ENCODE measurements at regions not wholly inside any gene's neighbourhood (a gene's known extent, or its start where the extent isn't known, plus 50 kb on each side); places are given as distances from the start of the nearest gene placed in this dataset.
"Not testable (repeated sequence)": the region's sequence is repeated elsewhere in the genome, so short reads cannot be mapped to it uniquely, and the experiment has no call there.

DNA sequence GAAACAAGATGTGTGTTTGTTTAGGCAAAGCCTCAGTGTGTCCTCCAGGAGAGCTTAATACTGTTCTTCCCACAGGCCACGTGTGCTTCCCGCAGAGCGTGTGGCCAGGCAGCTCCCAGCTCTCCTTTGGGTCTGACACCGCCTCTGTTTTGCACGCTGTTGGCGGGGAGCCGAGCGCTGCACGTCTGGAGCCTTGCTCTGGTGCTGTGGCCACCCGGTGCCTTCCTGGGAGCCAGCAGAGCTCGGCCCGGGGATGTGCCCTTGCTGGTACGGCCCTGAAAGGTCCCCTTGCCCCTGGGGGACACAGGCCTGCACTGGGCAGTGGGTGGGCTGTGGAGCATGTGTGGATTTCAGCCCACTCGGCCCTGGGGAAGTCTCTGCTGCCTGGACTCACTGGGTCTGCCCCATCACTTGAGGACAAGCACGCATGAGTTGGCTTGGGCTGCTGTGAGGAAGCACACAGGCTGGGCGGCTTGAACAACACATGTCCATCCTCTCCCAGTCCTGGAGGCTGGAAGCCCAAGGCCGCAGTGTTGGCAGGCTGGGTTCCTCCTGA is 160.7 kb upstream of the HDAC4 start:
- DNase-seq = peak; percentile 74

DNA sequence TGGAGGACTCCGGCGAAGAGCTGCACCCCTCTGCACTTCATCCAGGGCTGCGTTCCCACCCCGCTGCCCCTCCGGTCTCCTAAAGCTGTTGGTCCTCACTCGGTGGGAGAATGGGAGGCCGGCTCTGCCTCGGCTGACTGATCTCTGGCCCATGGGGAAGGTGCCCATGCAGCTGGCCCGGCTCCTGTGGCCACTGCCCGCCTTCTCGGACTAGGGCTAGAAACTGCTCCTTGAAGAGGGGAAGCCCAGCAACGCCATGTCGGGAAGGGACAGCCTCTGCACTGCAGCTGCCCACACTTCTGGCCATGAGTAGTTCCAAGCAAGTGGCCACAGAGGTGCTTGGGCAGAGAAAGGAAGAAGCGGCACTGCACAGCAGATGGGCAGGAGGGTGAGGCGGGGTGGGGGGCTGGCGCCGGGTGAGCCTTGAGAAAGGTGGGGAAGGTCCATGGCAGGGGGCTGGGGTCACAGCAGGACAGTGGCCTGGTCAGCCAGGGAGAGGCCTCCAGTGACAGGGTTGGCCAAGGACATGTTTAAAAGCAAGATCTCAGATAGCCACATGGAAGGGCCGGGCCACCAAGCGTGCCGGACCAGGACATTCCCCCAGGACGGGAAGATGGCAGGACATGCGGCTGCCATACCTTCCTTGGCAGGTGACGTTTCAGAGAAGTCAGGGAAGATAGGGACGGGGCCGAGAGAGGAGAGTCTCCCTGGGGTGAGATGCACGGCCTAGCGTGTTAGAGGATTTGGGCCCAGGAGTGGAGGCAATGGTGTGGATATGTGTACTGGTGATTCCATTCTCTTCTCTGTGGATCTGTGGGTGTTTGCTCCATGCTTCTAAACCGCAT is 158.8 kb upstream of the HDAC4 start:
- DNase-seq = no peak

DNA sequence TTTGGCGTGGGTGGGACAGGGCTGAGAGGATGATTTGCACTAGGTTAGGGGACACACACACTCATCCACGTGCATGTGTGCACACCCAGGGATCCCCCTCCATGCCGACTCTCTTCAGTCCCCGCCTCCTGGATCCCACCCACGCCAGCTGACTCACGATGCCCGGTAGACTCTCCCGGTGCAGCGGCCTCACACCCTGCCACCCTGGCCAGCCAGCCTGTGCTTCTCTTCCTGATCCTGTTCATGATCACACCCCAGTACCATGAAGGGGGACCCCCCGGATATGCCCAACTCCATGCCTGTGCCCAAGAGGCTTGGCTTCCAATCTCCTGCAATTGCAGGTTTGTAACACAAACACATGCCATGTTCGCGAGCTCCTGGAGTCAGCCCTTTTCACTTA is 157.8 kb upstream of the HDAC4 start:
- no peak for DNase-seq

DNA sequence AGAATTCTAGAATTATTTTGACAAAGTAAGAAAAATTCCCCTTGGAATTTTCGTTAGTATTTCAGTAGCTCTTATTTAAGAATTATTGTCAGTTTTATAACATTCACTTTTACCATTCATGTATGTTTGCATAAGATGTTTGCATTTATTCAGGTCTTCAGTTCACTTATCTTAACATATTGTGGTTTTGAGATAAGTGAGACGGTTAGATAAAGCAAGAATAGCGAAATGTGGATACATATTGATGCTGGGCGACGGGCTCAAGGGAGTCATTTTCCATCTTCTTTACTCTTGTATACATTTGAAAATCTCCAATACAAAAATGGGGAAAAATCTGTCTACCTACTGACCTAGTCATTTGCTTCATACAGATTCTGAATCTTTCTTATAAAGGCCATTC is 156.7 kb upstream of the HDAC4 start:
- DNase-seq = no peak

DNA sequence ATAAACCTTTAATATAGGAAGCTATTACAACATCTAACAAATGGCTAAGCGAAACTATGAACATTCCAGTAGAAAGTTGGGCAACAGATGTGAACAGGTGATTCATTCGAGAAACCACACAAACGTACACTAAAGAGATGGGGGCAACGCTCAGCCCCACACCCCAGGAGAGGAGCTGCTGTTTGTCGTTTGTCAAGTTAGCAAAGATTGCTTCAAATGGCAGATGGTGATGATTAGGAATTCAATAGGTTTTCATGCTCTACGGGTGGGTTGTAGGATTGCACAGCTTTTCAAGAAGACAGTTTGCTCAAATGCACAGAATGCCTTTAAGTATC is 154.7 kb upstream of the HDAC4 start:
- no peak for DNase-seq

DNA sequence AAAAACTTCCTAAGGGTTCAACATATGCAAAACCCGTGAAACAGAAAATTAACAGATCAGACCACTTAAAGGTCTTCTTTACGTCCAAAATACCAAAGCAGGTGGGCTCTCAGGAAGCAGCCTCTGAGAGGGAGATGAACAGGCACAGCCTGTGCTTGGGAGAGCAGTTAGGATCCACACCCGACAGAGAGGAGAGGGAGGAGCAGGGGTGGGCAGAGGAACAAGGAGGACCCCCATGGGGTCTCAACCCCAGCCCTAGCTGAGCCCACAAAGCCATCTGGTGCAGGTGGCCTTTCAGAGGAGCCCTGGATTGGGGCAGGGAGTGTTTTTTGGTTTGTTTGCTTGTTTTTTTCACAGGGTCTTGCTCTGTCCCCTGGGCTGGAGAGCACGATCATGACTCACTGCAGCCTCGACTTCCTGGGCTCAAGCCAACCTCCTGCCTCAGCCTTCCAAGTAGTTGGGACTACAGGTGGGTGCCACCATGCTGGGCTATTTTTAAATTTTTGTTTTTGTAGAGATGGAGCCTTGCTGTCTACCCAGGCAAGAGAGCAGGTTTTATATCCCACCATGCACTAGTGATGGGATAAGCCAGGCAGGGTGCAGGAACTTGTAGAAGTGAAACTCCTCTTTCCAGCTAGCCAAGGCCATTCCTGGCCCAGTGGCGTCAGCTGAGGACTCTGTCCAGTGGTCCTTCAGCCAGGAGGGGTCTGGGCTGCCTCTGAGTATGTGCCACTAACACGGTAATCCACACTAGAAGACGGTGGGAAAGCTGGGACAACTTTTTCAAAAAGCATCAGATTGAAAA is 154.1 kb upstream of the HDAC4 start:
- DNase-seq = no peak

DNA sequence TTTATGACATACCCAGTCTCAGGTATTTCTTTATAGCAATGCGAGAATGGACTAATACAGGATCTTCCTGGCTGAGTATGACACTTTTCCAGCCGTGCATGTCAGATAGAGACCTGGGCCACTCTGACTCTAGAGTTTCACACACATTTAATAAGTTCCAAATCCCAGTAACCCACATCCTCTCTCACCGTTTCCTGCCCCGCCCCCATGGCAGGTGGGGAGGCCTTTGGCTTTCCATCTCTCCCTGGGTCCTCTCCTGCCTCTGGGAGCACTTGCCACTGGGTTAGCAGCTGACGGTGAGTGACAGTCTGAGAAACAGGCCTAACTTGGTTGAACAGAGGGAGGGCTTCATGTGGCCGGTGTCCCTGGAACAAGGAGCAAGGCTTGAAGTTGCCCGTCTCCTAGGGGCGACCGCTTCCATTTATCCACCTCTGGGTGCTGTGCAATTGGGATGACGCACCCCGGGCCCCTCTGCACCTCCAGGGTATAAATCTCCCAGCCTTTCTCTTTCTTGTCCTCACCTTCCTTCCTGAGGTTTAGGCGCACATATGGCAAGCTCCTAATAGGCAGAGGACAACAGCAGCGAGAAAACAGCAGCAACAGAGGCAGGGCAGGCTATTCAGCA is 152.7 kb upstream of the HDAC4 start:
- DNase-seq = no peak

DNA sequence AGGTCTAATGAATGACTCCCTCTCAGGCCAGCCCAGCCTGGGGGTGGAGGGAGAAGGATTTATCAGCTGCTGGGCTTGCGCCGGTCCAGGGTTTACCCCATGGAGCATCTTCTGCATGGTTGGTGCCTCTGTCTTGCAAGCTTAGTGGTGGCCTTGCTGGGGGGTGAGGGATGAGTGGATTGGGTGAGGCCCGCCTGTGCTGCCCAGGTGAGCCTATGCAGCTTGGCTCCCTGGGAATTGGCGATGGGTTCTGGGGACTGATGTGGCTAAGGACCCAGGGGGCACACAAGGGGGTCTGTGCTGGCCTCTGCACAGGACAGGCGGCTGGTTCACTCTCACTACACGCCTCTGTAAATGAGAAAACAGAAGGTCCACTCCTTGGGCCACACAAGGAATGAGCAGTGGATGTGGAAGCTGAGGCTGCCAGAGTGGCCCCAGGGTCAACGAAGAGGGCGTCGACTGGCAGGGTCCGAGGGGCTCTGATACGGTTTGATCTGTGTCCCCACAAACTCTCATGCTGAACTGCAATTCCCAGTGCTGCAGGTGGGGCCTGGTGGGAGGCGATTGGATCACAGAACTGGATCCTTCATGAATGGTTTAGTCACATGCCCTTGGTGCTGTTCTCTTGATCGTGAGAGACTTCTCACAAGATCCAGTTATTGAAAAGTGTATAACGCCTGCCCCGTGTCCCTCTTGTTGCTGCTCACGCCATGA is 151.6 kb upstream of the HDAC4 start:
- DNase-seq = no peak

DNA sequence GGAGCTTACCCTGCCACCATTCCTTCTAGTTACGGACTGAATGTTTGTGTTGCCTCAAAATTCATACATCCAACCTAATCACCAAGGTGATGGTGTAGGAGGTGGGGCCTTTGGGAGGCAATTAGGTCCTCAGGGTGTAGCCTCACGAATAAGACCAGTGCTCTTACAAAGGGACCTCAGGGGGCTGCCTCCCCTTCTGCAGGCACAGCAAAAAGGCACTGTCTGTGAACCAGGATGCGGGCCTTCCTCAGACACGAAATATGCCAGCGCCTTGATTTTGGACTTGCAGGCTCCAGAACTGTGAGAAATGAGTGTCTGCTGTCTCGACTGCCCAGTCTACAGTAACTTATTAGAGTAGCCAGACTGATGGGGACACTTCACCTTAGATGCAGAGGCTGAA is 150.4 kb upstream of the HDAC4 start:
- no peak for DNase-seq

DNA sequence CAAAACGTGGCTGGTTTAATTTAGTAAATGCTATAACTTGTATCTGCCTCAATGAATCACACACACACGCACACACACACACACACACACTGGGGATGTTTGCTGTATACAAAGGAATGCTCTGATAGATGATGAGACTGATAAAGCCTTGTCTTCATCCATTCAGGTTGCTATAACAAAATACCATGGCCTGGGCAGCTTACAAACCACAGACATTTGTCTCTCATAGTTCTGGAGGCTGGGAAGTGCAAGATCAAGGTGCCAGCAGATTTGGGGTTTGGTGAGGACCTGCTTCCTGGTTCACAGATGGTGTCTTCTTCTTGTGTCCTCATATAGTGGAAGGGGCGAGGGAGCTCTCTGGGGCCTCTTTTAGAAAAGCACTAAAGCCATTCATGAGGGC is 149.5 kb upstream of the HDAC4 start:
- DNase-seq = no peak

DNA sequence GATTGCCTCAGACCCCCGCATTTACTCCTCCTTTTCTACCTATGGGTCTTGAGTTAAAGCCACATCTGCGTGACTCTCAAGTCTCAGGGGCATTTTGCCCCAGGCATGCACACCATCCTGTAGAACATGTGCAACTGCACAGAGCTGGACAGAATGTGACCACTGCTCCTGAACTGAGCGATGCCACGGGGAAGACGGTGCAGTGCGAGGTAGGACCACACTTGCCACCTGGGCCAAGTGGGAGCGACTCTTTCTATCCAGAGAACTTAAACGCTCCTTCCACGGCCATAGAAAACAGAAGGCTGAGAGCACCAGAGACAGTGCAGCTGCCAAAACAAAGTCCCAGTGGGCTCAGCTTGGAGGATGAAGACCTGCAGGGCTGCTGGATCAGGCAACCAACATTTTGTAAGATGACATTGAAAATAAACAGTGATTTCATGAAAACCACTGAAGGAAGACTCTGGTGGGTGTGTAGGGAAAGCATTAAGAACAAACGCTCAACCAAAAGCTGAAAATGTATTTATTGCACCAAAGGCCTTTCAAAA is 149.0 kb upstream of the HDAC4 start:
- DNase-seq = no peak

DNA sequence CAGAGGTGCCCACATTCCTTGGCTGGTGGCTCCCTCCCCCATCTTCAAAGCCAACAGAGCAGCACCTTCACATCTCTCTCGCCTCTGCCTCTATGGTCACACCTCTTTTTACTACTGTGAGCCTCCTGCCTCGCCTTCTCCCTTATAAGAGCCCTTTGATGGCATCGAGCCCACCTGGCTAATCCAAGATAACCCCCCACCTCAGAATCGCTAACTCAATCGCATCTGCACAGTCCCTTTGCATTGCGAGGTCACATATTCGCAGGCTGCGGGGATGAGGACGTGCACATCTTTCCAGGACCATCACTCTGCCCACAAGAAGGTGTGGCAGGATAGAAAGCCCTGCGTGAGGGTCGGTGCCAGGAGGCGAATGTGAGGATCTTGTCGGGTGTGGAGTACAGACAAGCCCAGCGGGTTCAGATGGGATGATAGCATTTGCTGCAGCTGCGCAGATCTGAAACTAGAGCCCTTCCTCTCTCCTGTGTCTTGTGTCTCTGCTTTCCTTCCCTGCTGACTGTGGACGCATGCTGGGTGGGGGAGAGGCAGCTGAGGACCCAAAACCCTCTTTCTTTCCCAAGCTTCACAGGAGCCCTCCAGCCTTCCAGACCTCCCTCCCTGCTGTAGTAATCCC is 148.3 kb upstream of the HDAC4 start:
- DNase-seq = no peak

DNA sequence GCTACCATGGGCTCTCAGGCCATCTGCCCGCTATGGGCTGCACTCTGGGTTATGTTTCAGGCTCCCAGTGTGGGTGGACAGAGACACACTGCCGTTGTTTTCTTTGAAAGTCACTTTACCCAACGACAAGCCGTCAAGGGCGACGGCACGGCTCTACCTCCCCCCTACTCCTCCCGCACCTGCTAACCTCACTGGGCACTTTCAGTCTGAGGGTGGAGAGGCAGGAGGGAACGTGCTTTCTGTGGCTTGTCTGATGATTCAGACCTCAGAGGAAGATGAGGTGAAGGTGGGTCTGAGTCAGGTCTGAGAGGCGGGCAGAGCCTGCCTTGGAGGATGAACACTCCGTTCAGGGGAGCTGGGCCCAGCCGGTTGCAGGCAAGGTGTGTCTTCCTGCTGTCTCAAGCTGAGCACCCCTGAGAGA is 147.6 kb upstream of the HDAC4 start:
- DNase-seq = no peak

DNA sequence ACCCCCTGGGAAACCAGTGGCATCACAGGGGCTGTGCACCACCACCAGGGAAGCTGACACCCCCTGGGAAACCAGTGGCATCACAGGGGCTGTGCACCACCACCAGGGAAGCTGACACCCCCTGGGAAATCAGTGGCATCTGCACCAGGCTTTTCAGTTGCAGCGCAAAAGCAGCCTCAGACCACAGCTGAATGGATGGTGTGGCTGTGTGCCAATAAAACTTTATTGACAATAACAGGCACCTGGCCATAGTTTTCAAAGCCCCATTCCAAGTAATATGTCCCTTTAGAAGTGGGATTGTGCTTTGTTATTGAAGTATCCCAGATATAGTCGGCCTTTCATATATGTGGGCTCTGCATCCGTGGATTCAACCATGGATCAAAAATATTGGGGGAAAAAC is 146.3 kb upstream of the HDAC4 start:
- DNase-seq = not testable (repeated sequence)

DNA sequence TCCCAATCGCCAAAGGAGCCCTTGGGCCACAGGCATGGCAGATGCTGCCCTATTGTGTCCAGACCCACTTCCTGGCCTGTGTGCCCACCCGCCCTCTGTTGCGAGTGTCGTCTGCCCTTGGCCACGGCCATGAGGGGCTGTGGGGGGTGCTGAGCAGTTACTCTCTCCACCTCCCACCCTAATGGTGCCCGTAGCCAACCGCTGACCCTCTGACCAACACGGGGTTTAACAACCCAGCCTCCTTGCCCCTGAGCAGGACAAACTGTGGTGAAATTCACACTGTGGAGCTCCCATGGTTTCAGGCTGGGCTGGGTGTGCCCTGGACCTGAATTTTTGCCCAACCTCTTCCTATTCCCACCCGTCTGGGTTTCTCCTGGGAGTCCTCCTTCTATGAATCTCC is 145.7 kb upstream of the HDAC4 start:
- DNase-seq = no peak

DNA sequence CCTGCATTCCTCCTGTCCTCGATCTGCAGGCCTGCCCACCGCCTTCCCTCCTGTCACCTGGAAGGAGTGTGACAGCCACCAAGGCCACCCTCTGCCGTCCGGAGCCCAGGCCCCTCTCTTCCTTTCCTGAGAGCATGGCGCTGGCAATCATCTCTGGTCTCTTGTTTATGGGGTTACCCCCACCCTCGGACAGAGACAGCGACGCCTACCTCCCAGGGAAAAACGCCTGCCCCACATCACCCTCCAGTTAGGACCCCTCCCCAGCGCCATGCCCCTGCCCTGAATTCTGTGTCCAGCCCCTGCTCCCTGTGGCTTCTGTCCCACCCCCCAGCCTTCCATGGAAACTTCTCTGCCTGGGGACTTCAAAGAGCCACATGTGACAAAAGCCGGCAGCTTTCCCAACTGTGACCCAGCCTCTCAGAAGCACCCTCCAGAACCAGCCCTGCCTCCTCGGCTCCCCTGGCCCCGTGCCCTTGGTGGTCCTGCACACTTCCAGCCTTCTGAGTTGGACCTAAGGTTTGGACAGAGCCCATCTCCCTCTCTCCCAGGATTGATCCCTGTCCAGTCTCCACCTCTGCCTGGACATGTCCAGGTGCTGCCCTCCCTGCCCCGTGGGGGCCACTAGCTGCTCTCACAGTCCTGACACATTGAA is 145.0 kb upstream of the HDAC4 start:
- DNase-seq = no peak

DNA sequence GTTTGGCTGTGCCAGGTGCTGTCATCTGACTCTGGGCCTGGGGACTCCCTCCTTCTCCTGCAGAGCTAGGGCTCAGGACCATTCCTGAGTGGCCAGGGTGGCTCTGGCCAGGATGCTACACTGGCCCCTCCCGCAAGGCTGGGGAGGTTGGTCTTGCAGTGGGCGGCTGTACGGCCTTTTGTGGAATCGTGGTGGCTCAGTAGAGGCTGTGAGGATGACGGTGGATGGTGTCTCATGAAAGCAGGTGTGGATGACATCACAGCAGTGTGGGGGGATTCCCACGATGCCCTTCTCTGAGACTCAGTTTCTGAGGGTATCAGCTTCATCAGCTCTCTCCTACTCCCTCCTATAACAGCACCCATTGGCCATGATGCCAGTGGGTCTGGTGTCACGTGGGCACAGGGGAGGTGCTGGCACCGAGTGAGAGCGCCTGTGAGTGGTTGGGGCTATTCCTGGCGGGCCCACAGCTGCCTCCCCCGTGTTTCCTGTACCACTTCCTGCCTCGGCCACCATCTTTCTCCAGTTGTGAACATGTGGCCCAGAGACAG is 144.2 kb upstream of the HDAC4 start:
- no peak for DNase-seq

DNA sequence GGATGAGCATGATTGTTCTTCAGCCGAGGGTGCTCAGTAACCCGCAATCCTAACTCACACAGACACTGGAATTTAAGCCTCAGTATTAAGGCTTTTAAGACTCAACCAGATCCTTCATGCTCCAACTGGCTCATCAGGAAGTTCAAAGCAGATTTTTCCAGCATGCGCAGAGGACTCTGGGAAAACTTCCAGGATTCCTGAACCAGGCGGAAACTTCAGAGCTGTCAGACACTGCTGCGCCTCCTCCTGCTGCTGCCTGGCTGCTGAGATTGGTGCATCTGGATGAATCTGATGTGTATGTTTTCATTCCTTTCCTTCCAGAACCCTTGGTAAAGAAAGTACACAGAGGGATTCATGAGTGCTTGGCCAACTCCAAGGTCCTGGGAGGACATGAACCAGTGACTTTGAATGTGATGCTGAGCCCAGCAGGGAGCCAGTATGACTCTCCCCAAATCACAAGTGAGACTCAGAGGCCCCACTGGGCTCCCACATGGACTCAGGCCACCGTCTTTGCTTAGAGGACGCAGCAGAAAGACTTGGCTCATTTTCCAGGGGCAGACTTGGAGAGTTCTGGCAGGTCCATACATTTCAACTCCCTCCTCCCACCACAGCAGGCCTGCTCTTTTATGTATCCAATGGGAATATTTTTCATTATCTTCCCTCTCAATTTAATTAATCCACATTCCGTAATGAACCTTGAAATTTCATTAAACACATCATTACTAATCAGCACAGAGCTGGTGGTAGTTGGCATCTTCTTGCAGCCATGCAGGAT is 143.5 kb upstream of the HDAC4 start:
- DNase-seq = peak; percentile 38

DNA sequence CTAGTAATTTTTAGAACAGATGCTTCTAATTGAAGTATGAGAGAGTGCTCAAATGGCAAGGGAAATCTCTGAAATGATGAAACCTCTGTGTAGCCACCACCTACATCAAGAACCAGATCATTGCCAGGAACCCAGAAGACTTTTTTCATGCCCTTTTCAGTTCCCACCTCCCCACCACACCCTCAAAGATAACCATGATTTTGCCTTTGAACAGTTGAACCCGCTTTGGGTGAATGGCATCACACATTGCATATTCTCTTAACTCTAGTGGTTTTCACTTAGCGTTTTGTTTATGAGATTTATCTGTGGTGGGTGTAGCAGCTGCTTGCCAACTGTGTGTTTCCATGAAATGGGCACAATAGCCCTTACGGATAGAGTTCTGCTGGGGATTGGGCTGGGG is 142.9 kb upstream of the HDAC4 start:
- DNase-seq = no peak

DNA sequence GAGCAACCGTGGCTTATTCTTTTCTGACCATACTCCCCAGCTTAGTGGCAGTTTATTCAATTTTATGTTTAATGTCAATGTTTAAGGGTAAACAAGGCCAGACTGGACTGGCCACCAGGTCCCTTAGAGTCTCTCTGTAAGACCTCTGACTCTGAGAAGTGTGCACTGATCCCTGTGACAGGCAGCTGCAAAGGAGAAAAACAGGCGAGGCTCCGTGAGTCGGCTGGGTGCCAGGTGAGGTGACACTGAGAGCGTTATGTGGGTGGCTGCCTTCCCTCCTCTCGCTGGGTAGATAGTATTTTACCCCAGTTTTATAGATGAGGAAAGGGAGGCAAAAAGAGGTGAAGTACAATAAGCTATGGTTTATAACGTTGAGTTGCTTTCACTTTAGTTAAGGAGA is 139.4 kb upstream of the HDAC4 start:
- DNase-seq = no peak
